H9 (cell line): ENCODE measurements at regions not wholly inside any gene's neighbourhood (a gene's known extent, or its start where the extent isn't known, plus 50 kb on each side); places are given as distances from the start of the nearest gene placed in this dataset.

Experiments used
- DNase-seq: peaks from one replicate; pipeline ENCODE4 v3.0.0-alpha.2; 2017
- H2AFZ ChIP-seq: one replicate; pipeline ENCODE4 v1.6.1; 2013; ENCODE audit warnings: mild to moderate bottlenecking, low read length, control low read depth, moderate library complexity
- H2AK5ac ChIP-seq: 2 replicates; pipeline ENCODE4 v1.6.1; 2013; ENCODE audit warnings: low read length, control low read depth, mixed read lengths; ENCODE audit not compliant: insufficient read length
- H2BK120ac ChIP-seq: one replicate; pipeline ENCODE4 v1.6.1; 2013; ENCODE audit warnings: low read depth, mild to moderate bottlenecking, low read length, control low read depth, inconsistent platforms; ENCODE audit not compliant: poor library complexity, severe bottlenecking
- H2BK12ac ChIP-seq: 2 replicates; pipeline ENCODE4 v1.6.1; 2013; ENCODE audit warnings: low read length, control low read depth, mixed read lengths, low read depth; ENCODE audit not compliant: insufficient read length
- H2BK15ac ChIP-seq: 2 replicates; pipeline ENCODE4 v1.6.1; 2013; ENCODE audit warnings: low read depth, low read length, control low read depth
- H2BK20ac ChIP-seq: one replicate; pipeline ENCODE4 v1.6.1; 2013; ENCODE audit warnings: low read depth, mild to moderate bottlenecking, low read length, control low read depth, inconsistent platforms; ENCODE audit not compliant: poor library complexity, severe bottlenecking
- H2BK5ac ChIP-seq: 2 replicates; pipeline ENCODE4 v1.6.1; 2013; ENCODE audit warnings: low read length, control low read depth, mixed read lengths; ENCODE audit not compliant: insufficient read length
- H3K14ac ChIP-seq: 2 replicates; pipeline ENCODE4 v1.6.1; 2013; ENCODE audit warnings: low read length, control low read depth; ENCODE audit not compliant: insufficient read depth
- H3K18ac ChIP-seq: 2 replicates; pipeline ENCODE4 v1.6.1; 2013; ENCODE audit warnings: low read depth, mild to moderate bottlenecking, mixed read lengths, low read length, control low read depth; ENCODE audit not compliant: insufficient read length
- H3K23ac ChIP-seq: 2 replicates; pipeline ENCODE4 v1.6.1; 2013; ENCODE audit warnings: low read length, control low read depth, mixed read lengths, low read depth; ENCODE audit not compliant: insufficient read length
- H3K23me2 ChIP-seq: 2 replicates; pipeline ENCODE4 v1.6.1; 2013; ENCODE audit warnings: low read depth, mild to moderate bottlenecking, mixed read lengths, low read length, control low read depth; ENCODE audit not compliant: insufficient read length, poor library complexity, severe bottlenecking
- H3K27ac ChIP-seq: 2 replicates; pipeline ENCODE4 v1.5.1; 2013; ENCODE audit warnings: low read length, control low read depth, mixed read lengths, low read depth; ENCODE audit not compliant: insufficient read length
- H3K27me3 ChIP-seq: 2 replicates; pipeline ENCODE4 v1.6.1; 2013; ENCODE audit warnings: low read length, control low read depth, inconsistent platforms; ENCODE audit not compliant: insufficient read depth
- H3K4ac ChIP-seq: 2 replicates; pipeline ENCODE4 v1.6.1; 2013; ENCODE audit warnings: low read depth, mild to moderate bottlenecking, control low read depth, inconsistent platforms, low read length, moderate library complexity
- H3K4me1 ChIP-seq: 2 replicates; pipeline ENCODE4 v1.6.1; 2013; ENCODE audit warnings: low read length, control low read depth, inconsistent platforms; ENCODE audit not compliant: insufficient read depth
- H3K4me2 ChIP-seq: 2 replicates; pipeline ENCODE4 v1.6.1; 2013; ENCODE audit warnings: low read length, control low read depth, mixed read lengths; ENCODE audit not compliant: insufficient read length, insufficient read depth
- H3K56ac ChIP-seq: 2 replicates; pipeline ENCODE4 v1.6.1; 2013; ENCODE audit warnings: low read depth, mild to moderate bottlenecking, mixed read lengths, low read length, control low read depth; ENCODE audit not compliant: insufficient read length
- H3K79me1 ChIP-seq: 2 replicates; pipeline ENCODE4 v1.6.1; 2013; ENCODE audit warnings: low read depth, mild to moderate bottlenecking, moderate library complexity, low read length, control low read depth, inconsistent platforms; ENCODE audit not compliant: insufficient read depth, poor library complexity, severe bottlenecking
- H3K79me2 ChIP-seq: 2 replicates; pipeline ENCODE4 v1.6.1; 2013; ENCODE audit warnings: low read length, control low read depth, inconsistent platforms; ENCODE audit not compliant: insufficient read depth
- H3K9ac ChIP-seq: 2 replicates; pipeline ENCODE4 v1.6.1; 2013; ENCODE audit warnings: low read length, control low read depth, mixed read lengths; ENCODE audit not compliant: insufficient read length; ENCODE audit errors: extremely low read depth
- H3K9me3 ChIP-seq: one replicate; pipeline ENCODE4 v1.6.1; 2013; ENCODE audit warnings: low read depth, low read length, inconsistent platforms; ENCODE audit not compliant: control insufficient read depth
- H3T11ph ChIP-seq: one replicate; pipeline ENCODE4 v1.6.1; 2013; ENCODE audit warnings: mild to moderate bottlenecking, low read length, control low read depth, inconsistent platforms
- H4K20me1 ChIP-seq: one replicate; pipeline ENCODE4 v1.6.1; 2013; ENCODE audit not compliant: control insufficient read depth, insufficient read length, insufficient read depth
- H4K5ac ChIP-seq: 2 replicates; pipeline ENCODE4 v1.6.1; 2013; ENCODE audit warnings: low read depth, mild to moderate bottlenecking, mixed read lengths, low read length, control low read depth; ENCODE audit not compliant: insufficient read length
- H4K8ac ChIP-seq: replicated peaks from 2 replicates; pipeline ENCODE4 v1.6.1; 2013; ENCODE audit warnings: low read length, control low read depth, mixed read lengths, low read depth; ENCODE audit not compliant: insufficient read length
- H4K91ac ChIP-seq: 2 replicates; pipeline ENCODE4 v1.6.1; 2013; ENCODE audit warnings: low read depth, mild to moderate bottlenecking, moderate library complexity, mixed read lengths, low read length, control low read depth; ENCODE audit not compliant: insufficient read length
- H3K27ac Mint-ChIP-seq, 3 experiments: 2 replicates in 2 of 3; 3 replicates in 1 of 3; pipeline ENCODE4 v1.8.0; 2020 to 2021; ENCODE audit warnings: mixed read lengths in 3 of 3, mild to moderate bottlenecking in 1 of 3, moderate library complexity in 1 of 3
- H3K27me3 Mint-ChIP-seq: 2 replicates; pipeline ENCODE4 v1.8.0; 2021; ENCODE audit warnings: low read depth, mild to moderate bottlenecking, moderate library complexity, mixed read lengths
- H3K36me3 Mint-ChIP-seq, 3 experiments: 2 replicates in 2 of 3; 3 replicates in 1 of 3; pipeline ENCODE4 v1.8.0; 2020 to 2021; ENCODE audit warnings: low read depth in 3 of 3, mixed read lengths in 3 of 3; ENCODE audit not compliant: insufficient read depth in 1 of 3
- H3K4me1 Mint-ChIP-seq, 2 experiments: 2 replicates each; pipeline ENCODE4 v1.8.0; 2020; ENCODE audit warnings: mixed read lengths in 2 of 2
- H3K4me3 Mint-ChIP-seq, 2 experiments: 2 replicates in 1 of 2; 3 replicates in 1 of 2; pipeline ENCODE4 v1.8.0; 2020 to 2021; ENCODE audit warnings: mild to moderate bottlenecking in 2 of 2, mixed read lengths in 2 of 2, moderate library complexity in 1 of 2
- H3K9me3 Mint-ChIP-seq, 2 experiments: 2 replicates in 1 of 2; 3 replicates in 1 of 2; pipeline ENCODE4 v1.8.0; 2020; ENCODE audit warnings: mild to moderate bottlenecking in 2 of 2, mixed read lengths in 2 of 2, moderate library complexity in 1 of 2
- CTCF ChIP-seq: fragments of 200-600 bp; sonication (generic); conservative IDR thresholded peaks from 3 replicates; pipeline ENCODE4 v1.8.0; 2021; ENCODE audit warnings: antibody characterized with exemption, mild to moderate bottlenecking
- WGBS: extraction: QIAGEN DNeasy Blood & Tissue Kit; methylation state at CpG from one replicate; pipeline ENCODE4 v1.1.7; 2013; ENCODE audit warnings: missing lambda C conversion rate, low lambda C conversion rate, mixed read lengths; ENCODE audit not compliant: insufficient read length; ENCODE audit errors: extremely low coverage; 5-methylcytosine and 5-hydroxymethylcytosine counted together

- Histone ChIP-seq H2BK15ac (no peak overlapping the region), H4K8ac (no peak overlapping the region), H3K79me1 (no peaks in the 10 kb centered on the region), H3K9ac (no peak overlapping the region), H2AK5ac (no peak overlapping the region), H3K4ac (no peak overlapping the region), H3K27ac (no peak overlapping the region), H2AFZ (no peak overlapping the region), H4K5ac (no peak overlapping the region), H4K20me1 (no peaks in the 10 kb centered on the region), H2BK5ac (no peak overlapping the region), H3K79me2 (no peaks in the 10 kb centered on the region), H3K14ac (no peak overlapping the region), H3K4me2 (no peak overlapping the region), H3K23me2 (no peaks in the 10 kb centered on the region), H3K9me3 (no peaks in the 10 kb centered on the region), H2BK120ac (no peak overlapping the region), H3K27me3 (no peaks in the 10 kb centered on the region), H3K56ac (no peak overlapping the region), H3K4me1 (peaks cover 5% of the 10 kb centered on the region; the same call in 1 of the 2 replicates), H3K18ac (no peak overlapping the region), H2BK12ac (no peak overlapping the region), H4K91ac (no peak overlapping the region), H3T11ph (no peak overlapping the region), H3K23ac (no peak overlapping the region), H2BK20ac (no peak overlapping the region)
- Mint-ChIP-seq H3K4me1 (peaks cover 24 to 28% of the 10 kb centered on the region in 2 experiments), H3K27ac (no peak overlapping the region), H3K27me3 (no peaks in the 10 kb centered on the region), H3K4me3 (no peak overlapping the region), H3K9me3 (peaks cover 11 to 37% of the 10 kb centered on the region in 2 experiments), H3K36me3 (peaks cover 4 to 22% (median 19%) of the 10 kb centered on the region in 3 experiments; a peak in 6 of 7 replicates)
- WGBS, result no CpG with 5 or more reads among the region's 3 CpGs
- DNase-seq, result no peak
- no peak for TF ChIP-seq CTCF
Measured at GRCh38 chrX:42996861-42997260, 218.9 kb upstream of the PPP1R2C start.
